HepG2 (cell line): ENCODE measurements at regions not wholly inside any gene's neighbourhood (a gene's known extent, or its start where the extent isn't known, plus 50 kb on each side); places are given as distances from the start of the nearest gene placed in this dataset.

Experiments used
- ATF2 ChIP-seq: sonication (generic); formaldehyde crosslinking; IDR thresholded peaks from 2 replicates; pipeline ENCODE4 v1.4.0; 2020; ENCODE audit warnings: missing genetic modification reagents
- ZKSCAN8 ChIP-seq: IDR thresholded peaks from 2 replicates; pipeline ENCODE4 v1.6.1; 2016; ENCODE audit warnings: borderline replicate concordance, missing genetic modification reagents, missing compliant biosample characterization
- ZNF564 ChIP-seq: sonication (generic); formaldehyde crosslinking; IDR thresholded peaks from 2 replicates; pipeline ENCODE4 v1.8.1; 2023; ENCODE audit warnings: mild to moderate bottlenecking, missing genetic modification reagents
- TF ChIP-seq, protein P1 (sequence below): sonication (generic); formaldehyde crosslinking; IDR thresholded peaks from 2 replicates; pipeline ENCODE4 v1.5.0; 2020; ENCODE audit warnings: mild to moderate bottlenecking, missing genetic modification reagents, moderate library complexity
- TF ChIP-seq, protein P2 (sequence below): IDR thresholded peaks from 2 replicates; pipeline ENCODE4 v1.6.1; 2016; ENCODE audit warnings: missing compliant biosample characterization, missing genetic modification reagents, borderline replicate concordance

DNA sequence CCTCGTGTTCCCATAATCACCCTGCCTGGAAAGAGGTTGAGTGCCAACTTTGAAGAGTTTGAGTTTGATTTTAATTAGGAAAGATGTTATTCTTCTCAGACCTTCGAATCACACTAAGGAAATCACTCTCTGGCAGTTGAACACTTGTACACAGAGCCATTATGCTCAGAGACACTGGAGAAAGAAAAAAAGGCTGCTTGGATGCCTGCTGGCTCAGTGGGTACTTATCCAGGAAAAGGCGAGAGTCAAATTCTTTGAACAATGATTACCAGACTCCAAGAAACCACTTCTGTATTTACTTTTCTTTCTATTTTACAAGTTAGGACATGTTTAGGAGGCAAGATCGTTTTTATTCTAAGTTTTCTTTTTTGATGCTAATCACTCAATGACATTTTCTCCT is 438.5 kb upstream of the FAT3 start:
- TF ChIP-seq ZKSCAN8 (CRISPR knock-in tag): no peak
- TF ChIP-seq, protein P1, sequence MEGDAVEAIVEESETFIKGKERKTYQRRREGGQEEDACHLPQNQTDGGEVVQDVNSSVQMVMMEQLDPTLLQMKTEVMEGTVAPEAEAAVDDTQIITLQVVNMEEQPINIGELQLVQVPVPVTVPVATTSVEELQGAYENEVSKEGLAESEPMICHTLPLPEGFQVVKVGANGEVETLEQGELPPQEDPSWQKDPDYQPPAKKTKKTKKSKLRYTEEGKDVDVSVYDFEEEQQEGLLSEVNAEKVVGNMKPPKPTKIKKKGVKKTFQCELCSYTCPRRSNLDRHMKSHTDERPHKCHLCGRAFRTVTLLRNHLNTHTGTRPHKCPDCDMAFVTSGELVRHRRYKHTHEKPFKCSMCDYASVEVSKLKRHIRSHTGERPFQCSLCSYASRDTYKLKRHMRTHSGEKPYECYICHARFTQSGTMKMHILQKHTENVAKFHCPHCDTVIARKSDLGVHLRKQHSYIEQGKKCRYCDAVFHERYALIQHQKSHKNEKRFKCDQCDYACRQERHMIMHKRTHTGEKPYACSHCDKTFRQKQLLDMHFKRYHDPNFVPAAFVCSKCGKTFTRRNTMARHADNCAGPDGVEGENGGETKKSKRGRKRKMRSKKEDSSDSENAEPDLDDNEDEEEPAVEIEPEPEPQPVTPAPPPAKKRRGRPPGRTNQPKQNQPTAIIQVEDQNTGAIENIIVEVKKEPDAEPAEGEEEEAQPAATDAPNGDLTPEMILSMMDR (CRISPR knock-in tag): no peak
- TF ChIP-seq ATF2 (CRISPR knock-in tag): no peak
- no peak for TF ChIP-seq ZNF564 (CRISPR knock-in tag)
- TF ChIP-seq, protein P2, sequence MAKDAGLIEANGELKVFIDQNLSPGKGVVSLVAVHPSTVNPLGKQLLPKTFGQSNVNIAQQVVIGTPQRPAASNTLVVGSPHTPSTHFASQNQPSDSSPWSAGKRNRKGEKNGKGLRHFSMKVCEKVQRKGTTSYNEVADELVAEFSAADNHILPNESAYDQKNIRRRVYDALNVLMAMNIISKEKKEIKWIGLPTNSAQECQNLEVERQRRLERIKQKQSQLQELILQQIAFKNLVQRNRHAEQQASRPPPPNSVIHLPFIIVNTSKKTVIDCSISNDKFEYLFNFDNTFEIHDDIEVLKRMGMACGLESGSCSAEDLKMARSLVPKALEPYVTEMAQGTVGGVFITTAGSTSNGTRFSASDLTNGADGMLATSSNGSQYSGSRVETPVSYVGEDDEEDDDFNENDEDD: no peak
